ENCODE measurements at regions not wholly inside any gene's neighbourhood (a gene's known extent, or its start where the extent isn't known, plus 50 kb on each side); places are given as distances from the start of the nearest gene placed in this dataset.

DNA sequence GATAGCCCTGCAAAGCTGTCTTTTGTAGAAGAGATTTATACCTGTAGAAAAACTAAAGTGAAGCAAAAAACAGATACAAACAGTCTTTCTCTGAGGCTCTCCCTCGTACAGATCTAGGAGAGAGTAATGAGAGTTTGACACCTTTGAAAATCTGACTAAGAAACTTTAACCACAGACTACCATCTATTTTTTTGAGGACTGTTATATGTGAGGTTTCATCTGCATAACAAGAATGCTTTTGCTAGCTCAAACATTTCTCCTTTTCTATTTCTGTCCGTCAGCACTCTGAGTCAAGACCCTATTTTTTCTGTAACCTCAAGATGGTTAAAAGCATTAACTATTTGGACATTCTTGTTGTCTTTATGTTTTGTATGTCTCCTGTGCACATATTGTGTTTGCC lies 193.0 kb downstream of the BTBD3 start:
- TF ChIP-seq, protein P1, sequence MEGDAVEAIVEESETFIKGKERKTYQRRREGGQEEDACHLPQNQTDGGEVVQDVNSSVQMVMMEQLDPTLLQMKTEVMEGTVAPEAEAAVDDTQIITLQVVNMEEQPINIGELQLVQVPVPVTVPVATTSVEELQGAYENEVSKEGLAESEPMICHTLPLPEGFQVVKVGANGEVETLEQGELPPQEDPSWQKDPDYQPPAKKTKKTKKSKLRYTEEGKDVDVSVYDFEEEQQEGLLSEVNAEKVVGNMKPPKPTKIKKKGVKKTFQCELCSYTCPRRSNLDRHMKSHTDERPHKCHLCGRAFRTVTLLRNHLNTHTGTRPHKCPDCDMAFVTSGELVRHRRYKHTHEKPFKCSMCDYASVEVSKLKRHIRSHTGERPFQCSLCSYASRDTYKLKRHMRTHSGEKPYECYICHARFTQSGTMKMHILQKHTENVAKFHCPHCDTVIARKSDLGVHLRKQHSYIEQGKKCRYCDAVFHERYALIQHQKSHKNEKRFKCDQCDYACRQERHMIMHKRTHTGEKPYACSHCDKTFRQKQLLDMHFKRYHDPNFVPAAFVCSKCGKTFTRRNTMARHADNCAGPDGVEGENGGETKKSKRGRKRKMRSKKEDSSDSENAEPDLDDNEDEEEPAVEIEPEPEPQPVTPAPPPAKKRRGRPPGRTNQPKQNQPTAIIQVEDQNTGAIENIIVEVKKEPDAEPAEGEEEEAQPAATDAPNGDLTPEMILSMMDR (IDR thresholded peaks at IDR 0.05), result no peak
- no peak for TF ChIP-seq CREM (CRISPR knock-in tag; IDR thresholded peaks at IDR 0.05)
- no peak for TF ChIP-seq MXD4 (CRISPR knock-in tag; IDR thresholded peaks at IDR 0.05; ENCODE audit: borderline replicate concordance)
- TF ChIP-seq CREB1 (CRISPR knock-in tag; IDR thresholded peaks at IDR 0.05), result no peak
- TF ChIP-seq ZBTB21 (CRISPR knock-in tag; IDR thresholded peaks at IDR 0.05; ENCODE audit: borderline replicate concordance), result no peak
- TF ChIP-seq FOXP1 (CRISPR knock-in tag; IDR thresholded peaks at IDR 0.05; ENCODE audit: borderline replicate concordance), result no peak
- no peak for TF ChIP-seq ZNF121 (CRISPR knock-in tag; IDR thresholded peaks at IDR 0.05)
- no peak for TF ChIP-seq ELF4 (CRISPR knock-in tag; IDR thresholded peaks at IDR 0.05; ENCODE audit: low read depth)
- TF ChIP-seq NFE2L1 (CRISPR knock-in tag; IDR thresholded peaks at IDR 0.05), result no peak
- TF ChIP-seq NR2C2 (CRISPR knock-in tag; IDR thresholded peaks at IDR 0.05), result no peak

All from WTC11 (cell line).